ENCODE measurements at regions not wholly inside any gene's neighbourhood (a gene's known extent, or its start where the extent isn't known, plus 50 kb on each side); places are given as distances from the start of the nearest gene placed in this dataset.

DNA sequence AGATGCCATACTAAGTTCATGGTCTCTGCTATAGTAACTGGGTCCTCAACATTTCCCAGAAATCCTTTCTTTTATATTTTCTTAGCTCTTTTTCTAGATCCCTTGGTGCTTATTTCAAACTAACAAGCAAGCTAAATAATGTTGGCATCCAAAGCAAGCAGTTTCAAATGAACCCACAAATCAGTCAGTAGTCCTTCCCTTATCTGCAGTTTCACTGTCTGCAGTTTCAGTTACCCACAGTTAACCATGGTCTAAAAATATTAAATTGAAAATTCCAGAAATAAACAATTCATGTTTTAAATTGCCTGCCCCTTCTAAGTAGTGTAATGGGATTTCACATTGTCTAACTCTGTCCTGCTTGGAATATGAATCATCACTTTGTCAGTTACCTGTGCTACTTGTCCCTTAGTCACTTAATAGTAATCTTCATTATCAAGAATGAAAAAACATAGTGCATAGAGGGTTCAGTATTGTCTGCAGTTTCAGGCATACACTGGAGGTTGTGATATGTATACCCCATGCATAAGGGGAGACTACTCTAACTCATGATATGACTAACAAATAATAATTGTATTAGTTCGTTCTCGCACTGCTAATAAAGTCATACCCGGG, 633.7 kb downstream of the MECOM start:
- Histone ChIP-seq H3K27ac (ENCODE audit: control insufficient read depth, insufficient read depth, low read length) (no peak overlapping the region), H3K9ac (ENCODE audit: control insufficient read depth, extremely low read depth, insufficient read depth, low read length) (no peak overlapping the region), H3K4me2 (ENCODE audit: control insufficient read depth, extremely low read depth, insufficient read depth, low read depth, low read length) (no peak overlapping the region), H3K4me3 (ENCODE audit: control insufficient read depth in 2 of 3, extremely low read depth in 1 of 3, insufficient read depth in 2 of 3, low read depth in 1 of 3, low read length in 3 of 3) (no peak overlapping the region), H3K4me1 (ENCODE audit: control insufficient read depth, extremely low read depth, insufficient read depth, low read length) (peaks cover 16% of the 10 kb centered on the region), H3K27me3 (ENCODE audit: control insufficient read depth, extremely low read depth, insufficient read depth, low read length) (no peaks in the 10 kb centered on the region), H3K36me3 (ENCODE audit: control insufficient read depth in 2 of 2, extremely low read depth in 1 of 2, insufficient read depth in 2 of 2, low read length in 2 of 2) (no peaks in the 10 kb centered on the region), H4K20me1 (ENCODE audit: control insufficient read depth, extremely low read depth, insufficient read depth, low read length) (no peaks in the 10 kb centered on the region), H2AFZ (ENCODE audit: control insufficient read depth, low read length) (no peak overlapping the region), H3K79me2 (ENCODE audit: control insufficient read depth, insufficient read depth, low read length) (no peaks in the 10 kb centered on the region), H3K9me1 (ENCODE audit: control insufficient read depth, extremely low read depth, insufficient read depth, low read length) (no peaks in the 10 kb centered on the region), H3K9me3 (ENCODE audit: control insufficient read depth, low read depth, low read length) (no peaks in the 10 kb centered on the region)
- DNase-seq (ENCODE audit: low read depth, low spot score), result no peak
- dilution Hi-C loops (cut with MboI; ENCODE audit: extremely low pct_ligation_motif_present, low sequenced_read_pairs), result no loop called here
- TF ChIP-seq, protein P1, sequence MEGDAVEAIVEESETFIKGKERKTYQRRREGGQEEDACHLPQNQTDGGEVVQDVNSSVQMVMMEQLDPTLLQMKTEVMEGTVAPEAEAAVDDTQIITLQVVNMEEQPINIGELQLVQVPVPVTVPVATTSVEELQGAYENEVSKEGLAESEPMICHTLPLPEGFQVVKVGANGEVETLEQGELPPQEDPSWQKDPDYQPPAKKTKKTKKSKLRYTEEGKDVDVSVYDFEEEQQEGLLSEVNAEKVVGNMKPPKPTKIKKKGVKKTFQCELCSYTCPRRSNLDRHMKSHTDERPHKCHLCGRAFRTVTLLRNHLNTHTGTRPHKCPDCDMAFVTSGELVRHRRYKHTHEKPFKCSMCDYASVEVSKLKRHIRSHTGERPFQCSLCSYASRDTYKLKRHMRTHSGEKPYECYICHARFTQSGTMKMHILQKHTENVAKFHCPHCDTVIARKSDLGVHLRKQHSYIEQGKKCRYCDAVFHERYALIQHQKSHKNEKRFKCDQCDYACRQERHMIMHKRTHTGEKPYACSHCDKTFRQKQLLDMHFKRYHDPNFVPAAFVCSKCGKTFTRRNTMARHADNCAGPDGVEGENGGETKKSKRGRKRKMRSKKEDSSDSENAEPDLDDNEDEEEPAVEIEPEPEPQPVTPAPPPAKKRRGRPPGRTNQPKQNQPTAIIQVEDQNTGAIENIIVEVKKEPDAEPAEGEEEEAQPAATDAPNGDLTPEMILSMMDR (optimal IDR thresholded peaks at IDR 0.05 in 1 of 3, IDR thresholded peaks at IDR 0.05 in 1 of 3, conservative IDR thresholded peaks at IDR 0.05 in 1 of 3; ENCODE audit: extremely low read depth in 1 of 3, insufficient read depth in 2 of 3, low read length in 3 of 3), result no peak
- no peak for TF ChIP-seq EZH2 (IDR thresholded peaks at IDR 0.05; ENCODE audit: low read length)
- no peak for FAIRE-seq

DNA sequence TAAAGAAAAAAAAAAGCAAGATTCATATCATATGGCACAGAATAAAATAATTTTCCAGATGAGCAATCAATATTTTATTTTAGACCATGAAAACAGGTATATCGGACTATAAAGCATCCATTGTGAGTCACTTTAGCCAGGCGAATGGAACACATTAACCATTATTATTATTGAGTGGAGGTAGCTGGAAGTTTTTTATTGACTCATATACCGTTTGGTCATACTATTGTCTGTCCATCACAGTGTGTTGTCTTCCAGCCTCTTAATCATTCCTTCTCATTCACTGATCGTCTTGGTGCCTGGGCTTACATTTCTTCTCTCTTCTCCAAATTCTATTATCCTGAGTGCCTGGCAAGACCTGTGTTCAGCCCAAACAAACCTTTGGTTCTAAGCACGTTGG, 634.8 kb downstream of the MECOM start:
- Histone ChIP-seq H3K4me2 (ENCODE audit: control insufficient read depth, extremely low read depth, insufficient read depth, low read depth, low read length) (no peak overlapping the region), H2AFZ (ENCODE audit: control insufficient read depth, low read length) (no peak overlapping the region), H3K36me3 (ENCODE audit: control insufficient read depth in 2 of 2, extremely low read depth in 1 of 2, insufficient read depth in 2 of 2, low read length in 2 of 2) (no peaks in the 10 kb centered on the region), H4K20me1 (ENCODE audit: control insufficient read depth, extremely low read depth, insufficient read depth, low read length) (no peaks in the 10 kb centered on the region), H3K27me3 (ENCODE audit: control insufficient read depth, extremely low read depth, insufficient read depth, low read length) (no peaks in the 10 kb centered on the region), H3K79me2 (ENCODE audit: control insufficient read depth, insufficient read depth, low read length) (no peaks in the 10 kb centered on the region), H3K27ac (ENCODE audit: control insufficient read depth, insufficient read depth, low read length) (no peak overlapping the region), H3K4me3 (ENCODE audit: control insufficient read depth in 2 of 3, extremely low read depth in 1 of 3, insufficient read depth in 2 of 3, low read depth in 1 of 3, low read length in 3 of 3) (no peak overlapping the region), H3K4me1 (ENCODE audit: control insufficient read depth, extremely low read depth, insufficient read depth, low read length) (peaks cover 16% of the 10 kb centered on the region), H3K9ac (ENCODE audit: control insufficient read depth, extremely low read depth, insufficient read depth, low read length) (no peak overlapping the region), H3K9me1 (ENCODE audit: control insufficient read depth, extremely low read depth, insufficient read depth, low read length) (no peaks in the 10 kb centered on the region), H3K9me3 (ENCODE audit: control insufficient read depth, low read depth, low read length) (no peaks in the 10 kb centered on the region)
- dilution Hi-C loops (cut with MboI; ENCODE audit: extremely low pct_ligation_motif_present, low sequenced_read_pairs), result no loop called here
- no peak for TF ChIP-seq EZH2 (IDR thresholded peaks at IDR 0.05; ENCODE audit: low read length)
- TF ChIP-seq, protein P1 (optimal IDR thresholded peaks at IDR 0.05 in 1 of 3, IDR thresholded peaks at IDR 0.05 in 1 of 3, conservative IDR thresholded peaks at IDR 0.05 in 1 of 3; ENCODE audit: extremely low read depth in 1 of 3, insufficient read depth in 2 of 3, low read length in 3 of 3), result no peak
- FAIRE-seq (no peak), DNase-seq (ENCODE audit: low read depth, low spot score) (no peak)

All from keratinocyte (primary cell).